PC-9 (cell line): ENCODE measurements at regions not wholly inside any gene's neighbourhood (a gene's known extent, or its start where the extent isn't known, plus 50 kb on each side); places are given as distances from the start of the nearest gene placed in this dataset.
"Not testable (repeated sequence)": the region's sequence is repeated elsewhere in the genome, so short reads cannot be mapped to it uniquely, and the experiment has no call there.

Experiments
- BruUV-seq: library from RNA; stranded (reverse); fragments of 400-500 nt; replicated peaks from 2 replicates; lab custom pipeline; 2021; lab: Mats Ljungman, UMichigan
- CTCF ChIA-PET: fragments of 300-600 bp; sonication (Branson Sonifier 250); formaldehyde crosslinking; loops from one replicate; lab custom pipeline; 2022; ENCODE audit warnings: antibody characterized with exemption; lab: Charles Lee
- POLR2A ChIA-PET: fragments of 300-600 bp; sonication (Branson Sonifier 250); formaldehyde crosslinking; loops from one replicate; lab custom pipeline; 2022; ENCODE audit warnings: antibody characterized with exemption; ENCODE audit not compliant: unreplicated experiment; lab: Charles Lee
- DNase-seq, 2 experiments: peaks; one replicate each; pipeline versions ENCODE4 v3.0.0 to v3.0.0-alpha.2; 2015 to 2022; ENCODE audit warnings: mixed read lengths in 1 of 2
- H2AFZ ChIP-seq: fragments of 200-600 bp; sonication (generic); 2 replicates; pipeline ENCODE4 v1.8.1; 2017; ENCODE audit warnings: antibody characterized with exemption
- H3F3A ChIP-seq: fragments of 200-600 bp; sonication (generic); 2 replicates; pipeline ENCODE4 v1.8.1; 2017; ENCODE audit warnings: antibody characterized with exemption, mild to moderate bottlenecking, low read depth; ENCODE audit not compliant: insufficient read depth
- H3K27ac ChIP-seq: fragments of 200-600 bp; sonication (generic); 2 replicates; pipeline ENCODE4 v1.6.1; 2016; ENCODE audit warnings: mixed run types
- H3K27me3 ChIP-seq: fragments of 200-600 bp; sonication (generic); 2 replicates; pipeline ENCODE4 v1.6.1; 2016; ENCODE audit warnings: low read depth, mixed run types; ENCODE audit not compliant: insufficient read depth
- H3K36me3 ChIP-seq: fragments of 200-600 bp; sonication (generic); 2 replicates; pipeline ENCODE4 v1.6.1; 2016; ENCODE audit warnings: low read depth, mixed run types
- H3K4me1 ChIP-seq: fragments of 200-600 bp; sonication (generic); replicated peaks from 2 replicates; pipeline ENCODE4 v1.6.1; 2016; ENCODE audit warnings: mixed run types; ENCODE audit not compliant: insufficient read depth
- H3K4me2 ChIP-seq: fragments of 200-600 bp; sonication (generic); 2 replicates; pipeline ENCODE4 v1.6.1; 2017; ENCODE audit warnings: mixed run types
- H3K4me3 ChIP-seq: fragments of 200-600 bp; sonication (generic); 2 replicates; pipeline ENCODE4 v1.6.1; 2016; ENCODE audit warnings: mixed run types
- H3K79me2 ChIP-seq: fragments of 200-600 bp; sonication (generic); 2 replicates; pipeline ENCODE4 v1.6.1; 2017; ENCODE audit warnings: low read depth, mixed run types
- H3K9me2 ChIP-seq: fragments of 200-600 bp; sonication (generic); 2 replicates; pipeline ENCODE4 v1.8.1; 2017; ENCODE audit warnings: mild to moderate bottlenecking; ENCODE audit not compliant: insufficient read depth
- H3K9me3 ChIP-seq: fragments of 200-600 bp; sonication (generic); 2 replicates; pipeline ENCODE4 v1.8.1; 2016; ENCODE audit warnings: low read depth; ENCODE audit not compliant: insufficient read depth
- H4K20me1 ChIP-seq: fragments of 200-600 bp; sonication (generic); 2 replicates; pipeline ENCODE4 v1.8.1; 2017; ENCODE audit not compliant: insufficient read depth
- intact Hi-C: fragments of 100-400 bp; cut with micrococcal nuclease; formaldehyde crosslinking; loops from one replicate; pipeline ENCODE4 v1.10.0; 2022; ENCODE audit not compliant: unreplicated experiment

- H3K9me3 ChIP-seq, POLR2A ChIA-PET, H3K4me2 ChIP-seq, H3K79me2 ChIP-seq, DNase-seq, H3F3A ChIP-seq, intact Hi-C loops, H3K4me3 ChIP-seq, H2AFZ ChIP-seq, H4K20me1 ChIP-seq, CTCF ChIA-PET, H3K9me2 ChIP-seq, BruUV-seq, H3K27ac ChIP-seq, H3K27me3 ChIP-seq, H3K36me3 ChIP-seq: not testable (repeated sequence)
- peaks cover 25% of the 10 kb centered on the region for H3K4me1 ChIP-seq
Measured at GRCh38 chr16:88232401-88233258, 150.1 kb upstream of the ZNF469 start.

GRCh38 chr16:88233621-88234420, 148.9 kb upstream of the ZNF469 start:
- H4K20me1 ChIP-seq, H3K27me3 ChIP-seq, BruUV-seq, H3K4me3 ChIP-seq, CTCF ChIA-PET, H3K9me2 ChIP-seq, DNase-seq, POLR2A ChIA-PET, H3K36me3 ChIP-seq, H3K9me3 ChIP-seq, H2AFZ ChIP-seq: not testable (repeated sequence)
- peaks cover 13% of the 10 kb centered on the region for H3F3A ChIP-seq
- H3K27ac ChIP-seq = peak overlapping the region; percentile 96
- peaks cover 12% of the 10 kb centered on the region for H3K79me2 ChIP-seq
- H3K4me1 ChIP-seq = peaks cover 31% of the 10 kb centered on the region
- intact Hi-C loops = loop anchor here (2.0 kb wide), 1 partner anchor 73 kb away; no protein-coding TSS in a partner anchor
- peak overlapping the region; percentile 65 for H3K4me2 ChIP-seq

- Histone ChIP-seq H3K4me1 (peaks cover 31% of the 10 kb centered on the region), H3K27ac (peak overlapping the region; percentile 96), H3K4me2 (peak overlapping the region; percentile 89), H3K79me2 (peaks cover 12% of the 10 kb centered on the region), H3F3A (peaks cover 13% of the 10 kb centered on the region), H3K4me3 (peak overlapping the region; percentile 51; the same call in 1 of the 2 replicates)
- BruUV-seq, H2AFZ ChIP-seq, H3K27me3 ChIP-seq, H3K9me2 ChIP-seq, POLR2A ChIA-PET, H3K9me3 ChIP-seq, H3K36me3 ChIP-seq, CTCF ChIA-PET, H4K20me1 ChIP-seq: not testable (repeated sequence)
- DNase-seq = peak; percentile 39 to 49
- intact Hi-C loops = loop anchor here (2.0 kb wide), 1 partner anchor 72 kb away; no protein-coding TSS in a partner anchor
Measured at GRCh38 chr16:88234421-88235271, 148.1 kb upstream of the ZNF469 start.

- Histone ChIP-seq H3K27ac (peak overlapping the region; percentile 96), H3K79me2 (peaks cover 12% of the 10 kb centered on the region), H3K4me1 (peaks cover 38% of the 10 kb centered on the region), H3K4me2 (peak overlapping the region; percentile 89), H3F3A (peaks cover 13% of the 10 kb centered on the region)
- intact Hi-C loops = loop anchor here (1.0 to 2.0 kb wide), 3 partner anchors 71 to 153 kb away; no protein-coding TSS in a partner anchor
- H3K36me3 ChIP-seq, CTCF ChIA-PET, BruUV-seq, H3K27me3 ChIP-seq, H3K4me3 ChIP-seq, H4K20me1 ChIP-seq, POLR2A ChIA-PET, H3K9me3 ChIP-seq, H2AFZ ChIP-seq, H3K9me2 ChIP-seq: not testable (repeated sequence)
- peak in 1 of 2 experiments; percentile 42 for DNase-seq
Measured at GRCh38 chr16:88235691-88236090, 147.1 kb upstream of the ZNF469 start.

DNA sequence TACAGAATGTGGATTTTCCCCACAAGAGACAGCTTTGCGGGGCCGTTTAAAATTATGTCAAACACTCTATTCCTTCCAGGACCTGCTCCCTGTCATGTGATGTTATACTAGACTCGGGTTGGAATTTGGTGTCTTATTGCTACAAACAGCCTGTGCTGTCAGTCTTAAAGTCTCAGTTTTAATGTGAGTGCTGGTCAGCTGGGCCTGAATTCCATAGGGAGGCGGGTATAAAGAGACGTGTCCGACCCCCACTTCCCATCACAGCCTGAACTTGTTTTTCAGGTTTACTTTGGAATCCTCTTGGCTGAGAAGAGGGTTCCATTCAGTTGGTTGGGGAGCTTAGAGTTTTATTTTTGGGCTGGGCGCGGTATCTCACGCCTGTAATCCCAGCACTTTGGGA, 146.5 kb upstream of the ZNF469 start:
- H2AFZ ChIP-seq, CTCF ChIA-PET, H3K9me3 ChIP-seq, BruUV-seq, H3K36me3 ChIP-seq, H3K9me2 ChIP-seq, H4K20me1 ChIP-seq, H3K27me3 ChIP-seq: not testable (repeated sequence)
- POLR2A ChIA-PET = interaction anchor here (0.6 kb wide), 1 partner anchor 173 kb away, joined by 3 read pairs; no protein-coding TSS in a partner anchor
- peak; percentile 85 to 95 for DNase-seq
- Histone ChIP-seq H3K27ac (peak overlapping the region; percentile 96), H3K4me3 (peak overlapping the region; percentile 56; the same call in 1 of the 2 replicates), H3K4me1 (peaks cover 43% of the 10 kb centered on the region), H3K4me2 (peak overlapping the region; percentile 89), H3F3A (peaks cover 13% of the 10 kb centered on the region), H3K79me2 (peaks cover 12% of the 10 kb centered on the region)
- intact Hi-C loops = loop anchor here (1.0 to 2.0 kb wide), 2 partner anchors 97 to 152 kb away; no protein-coding TSS in a partner anchor

DNA sequence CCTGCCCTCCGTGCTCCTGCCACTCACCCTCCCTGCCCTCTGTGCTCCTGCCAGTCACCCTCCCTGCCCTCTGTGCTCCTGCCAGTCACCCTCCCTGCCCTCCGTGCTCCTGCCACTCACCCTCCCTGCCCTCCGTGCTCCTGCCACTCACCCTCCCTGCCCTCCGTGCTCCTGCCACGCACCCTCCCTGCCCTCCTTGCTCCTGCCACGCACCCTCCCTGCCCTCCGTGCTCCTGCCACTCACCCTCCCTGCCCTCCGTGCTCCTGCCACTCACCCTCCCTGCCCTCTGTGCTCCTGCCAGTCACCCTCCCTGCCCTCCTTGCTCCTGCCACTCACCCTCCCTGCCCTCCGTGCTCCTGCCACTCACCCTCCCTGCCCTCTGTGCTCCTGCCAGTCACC, 145.4 kb upstream of the ZNF469 start:
- H4K20me1 ChIP-seq, H3K27me3 ChIP-seq, DNase-seq, BruUV-seq, H3K9me3 ChIP-seq, H3K9me2 ChIP-seq, H3K36me3 ChIP-seq, CTCF ChIA-PET, POLR2A ChIA-PET, H2AFZ ChIP-seq: not testable (repeated sequence)
- H3K79me2 ChIP-seq = peaks cover 12% of the 10 kb centered on the region
- intact Hi-C loops = loop anchor here (2.0 kb wide), 1 partner anchor 95 kb away; no protein-coding TSS in a partner anchor
- H3K4me2 ChIP-seq = peak overlapping the region; percentile 96
- peak overlapping the region; percentile 100 for H3K27ac ChIP-seq
- peaks cover 13% of the 10 kb centered on the region for H3F3A ChIP-seq
- peak overlapping the region; percentile 96 for H3K4me3 ChIP-seq
- peaks cover 54% of the 10 kb centered on the region for H3K4me1 ChIP-seq
